IMR-90 (cell line): ENCODE measurements at regions not wholly inside any gene's neighbourhood (a gene's known extent, or its start where the extent isn't known, plus 50 kb on each side); places are given as distances from the start of the nearest gene placed in this dataset.

Experiments
- ATAC-seq: fragments of 200-7000 bp; cut with Tn5 transposase; 2 replicates; pipeline ENCODE4 v1.9.1; 2020; ENCODE audit warnings: low read depth, mild to moderate bottlenecking, moderate library complexity
- BruUV-seq: library from RNA; stranded (reverse); fragments of 400-500 nt; replicated peaks from 2 replicates; lab custom pipeline; 2021; lab: Mats Ljungman, UMichigan
- CTCF ChIA-PET: fragments of 300-600 bp; formaldehyde crosslinking; extraction: SDS; loops from one replicate; lab custom pipeline; 2021; ENCODE audit warnings: antibody characterized with exemption; lab: Yijun Ruan, JAX
- POLR2A ChIA-PET: fragments of 300-600 bp; sonication (Branson Sonifier 250); formaldehyde crosslinking; loops from one replicate; lab custom pipeline; 2022; ENCODE audit warnings: antibody characterized with exemption; ENCODE audit not compliant: unreplicated experiment; lab: Charles Lee
- DNase-seq: peaks from one replicate; pipeline ENCODE4 v3.0.0; 2013
- H2AFZ ChIP-seq: replicated peaks from 2 replicates; pipeline ENCODE3; 2013; ENCODE audit warnings: low read length, mild to moderate bottlenecking; ENCODE audit not compliant: poor library complexity
- H2AK5ac ChIP-seq: 2 replicates; pipeline ENCODE4 v1.6.1; 2013; ENCODE audit warnings: low read depth, low read length, inconsistent platforms
- H2AK9ac ChIP-seq: replicated peaks from 2 replicates; pipeline ENCODE3; 2013; ENCODE audit warnings: mild to moderate bottlenecking, low read depth, low read length, moderate library complexity; ENCODE audit not compliant: poor library complexity
- H2BK120ac ChIP-seq: 2 replicates; pipeline ENCODE4 v1.6.1; 2013; ENCODE audit warnings: low read depth, low read length, inconsistent platforms
- H2BK15ac ChIP-seq: 3 replicates; pipeline ENCODE4 v1.6.1; 2013; ENCODE audit warnings: low read depth, low read length, inconsistent platforms
- H2BK20ac ChIP-seq: 2 replicates; pipeline ENCODE4 v1.6.1; 2013; ENCODE audit warnings: low read depth, mild to moderate bottlenecking, inconsistent platforms, low read length, moderate library complexity
- H2BK5ac ChIP-seq: 2 replicates; pipeline ENCODE4 v1.6.1; 2013; ENCODE audit warnings: mild to moderate bottlenecking, low read depth, low read length, inconsistent platforms; ENCODE audit not compliant: poor library complexity, severe bottlenecking
- H3K14ac ChIP-seq: replicated peaks from 2 replicates; pipeline ENCODE4 v1.6.1; 2013; ENCODE audit warnings: low read depth, low read length, inconsistent platforms
- H3K18ac ChIP-seq: 2 replicates; pipeline ENCODE4 v1.6.1; 2013; ENCODE audit warnings: low read depth, low read length, control low read depth
- H3K23ac ChIP-seq: 2 replicates; pipeline ENCODE4 v1.6.1; 2013; ENCODE audit warnings: low read depth, low read length, inconsistent platforms
- H3K27ac ChIP-seq: 2 replicates; pipeline ENCODE4 v1.5.1; 2013; ENCODE audit warnings: mild to moderate bottlenecking, control low read depth, low read length; ENCODE audit not compliant: insufficient read depth
- H3K27me3 ChIP-seq: 2 replicates; pipeline ENCODE4 v1.6.1; 2013; ENCODE audit warnings: low read length; ENCODE audit not compliant: control insufficient read depth, insufficient read depth
- H3K36me3 ChIP-seq: 2 replicates; pipeline ENCODE4 v1.6.1; 2013; ENCODE audit warnings: low read length, mixed read lengths; ENCODE audit not compliant: control insufficient read depth, insufficient read depth
- H3K4ac ChIP-seq: 2 replicates; pipeline ENCODE4 v1.6.1; 2013; ENCODE audit warnings: low read depth, low read length, inconsistent platforms
- H3K4me1 ChIP-seq: 2 replicates; pipeline ENCODE4 v1.6.1; 2013; ENCODE audit warnings: low read length, mixed read lengths; ENCODE audit not compliant: control insufficient read depth, insufficient read depth
- H3K4me2 ChIP-seq: 2 replicates; pipeline ENCODE4 v1.6.1; 2013; ENCODE audit warnings: low read depth, mild to moderate bottlenecking, control low read depth, low read length, moderate library complexity
- H3K4me3 ChIP-seq: 2 replicates; pipeline ENCODE4 v1.5.1; 2013; ENCODE audit warnings: low read depth, mild to moderate bottlenecking, control low read depth, low read length, moderate library complexity; ENCODE audit not compliant: insufficient read depth
- H3K56ac ChIP-seq: 2 replicates; pipeline ENCODE4 v1.6.1; 2013; ENCODE audit warnings: low read length, inconsistent platforms; ENCODE audit not compliant: insufficient read depth; ENCODE audit errors: extremely low read depth
- H3K79me1 ChIP-seq, 2 experiments: 2 replicates each; pipeline ENCODE4 v1.6.1; 2013; ENCODE audit warnings: low read length in 2 of 2, inconsistent platforms in 1 of 2, low read depth in 1 of 2
- H3K9ac ChIP-seq: 2 replicates; pipeline ENCODE4 v1.6.1; 2013; ENCODE audit warnings: low read depth, low read length, control low read depth
- H3K9me1 ChIP-seq: 2 replicates; pipeline ENCODE4 v1.6.1; 2013; ENCODE audit warnings: low read length, inconsistent platforms; ENCODE audit not compliant: insufficient read depth
- H3K9me3 ChIP-seq: 2 replicates; pipeline ENCODE4 v1.6.1; 2013; ENCODE audit warnings: low read length; ENCODE audit not compliant: control insufficient read depth, insufficient read depth
- H4K20me1 ChIP-seq: 2 replicates; pipeline ENCODE4 v1.6.1; 2013; ENCODE audit warnings: low read length, inconsistent platforms; ENCODE audit not compliant: insufficient read depth
- H4K5ac ChIP-seq: 2 replicates; pipeline ENCODE4 v1.6.1; 2013; ENCODE audit warnings: mild to moderate bottlenecking, low read depth, low read length, control low read depth
- H4K8ac ChIP-seq, 2 experiments: 2 replicates each; pipeline ENCODE4 v1.6.1; 2013; ENCODE audit warnings: low read depth in 2 of 2, low read length in 2 of 2, control low read depth in 1 of 2, inconsistent platforms in 1 of 2
- H4K91ac ChIP-seq: 2 replicates; pipeline ENCODE4 v1.6.1; 2013; ENCODE audit warnings: low read depth, low read length, inconsistent platforms; ENCODE audit not compliant: insufficient read depth
- BHLHE40 ChIP-seq: fragments of 150-350 bp; IDR thresholded peaks from 2 replicates; pipeline ENCODE4 v1.6.1; 2016; ENCODE audit warnings: mild to moderate bottlenecking, low read depth, low read length
- CTCF ChIP-seq: conservative IDR thresholded peaks from 2 replicates; pipeline ENCODE4 v1.5.1; 2012; ENCODE audit warnings: mild to moderate bottlenecking, low read depth, low read length, improper control_type of control experiment
- POLR2A ChIP-seq: IDR thresholded peaks from 2 replicates; pipeline ENCODE4 v1.6.1; 2012; ENCODE audit warnings: mild to moderate bottlenecking, low read depth, low read length
- WGBS, 2 experiments: methylation state at CpG; one replicate each; pipeline versions ENCODE4 v1.1.5 to v1.1.7; 2013; ENCODE audit warnings: missing lambda C conversion rate in 2 of 2; ENCODE audit not compliant: insufficient read length in 1 of 2; ENCODE audit errors: extremely low coverage in 2 of 2; 5-methylcytosine and 5-hydroxymethylcytosine counted together
- dilution Hi-C: fragments of 300-500 bp; cut with HindIII; formaldehyde crosslinking; loops from one replicate; pipeline ENCODE4 v1.14.3; 2018; ENCODE audit warnings: low sequenced_read_pairs; ENCODE audit not compliant: unreplicated experiment
- in situ Hi-C: fragments of 300-500 bp; cut with MboI; formaldehyde crosslinking; loops from 3 replicates; pipeline ENCODE4 v1.14.3; 2019; ENCODE audit warnings: low sequenced_read_pairs, inconsistent platforms, mixed read lengths
- intact Hi-C: fragments of 100-400 bp; cut with micrococcal nuclease; formaldehyde crosslinking; loops from 2 replicates; pipeline ENCODE4 v1.10.0; 2022

GRCh38 chr11:25733777-25734176 is 598.2 kb upstream of the ANO3 start:
- H3K79me1 ChIP-seq, result no peaks in the 10 kb centered on the region
- H3K9me3 ChIP-seq, result peaks cover 1% of the 10 kb centered on the region; the same call in 1 of the 2 replicates
- DNase-seq (no peak), ATAC-seq (no peak)
- no peak overlapping the region for H2BK5ac ChIP-seq
- H3K14ac ChIP-seq, result no peak overlapping the region
- H3K36me3 ChIP-seq, result no peaks in the 10 kb centered on the region
- WGBS, 2 experiments, result no CpG with 5 or more reads among the region's 2 CpGs
- dilution Hi-C loops (no loop called here), in situ Hi-C loops (no loop called here), intact Hi-C loops (loop anchor here (5.0 kb wide), 1 partner anchor 1236 kb away; the partner anchor contains the start of gene LUZP2)
- no peak overlapping the region for H3K23ac ChIP-seq
- H3K9ac ChIP-seq, result no peak overlapping the region
- TF ChIP-seq BHLHE40 (no peak), CTCF (0 out of 2 replicates have a peak, but pooled peaks have one; percentile 17), POLR2A (no peak)
- H2BK120ac ChIP-seq, result no peak overlapping the region
- no peak overlapping the region for H2BK15ac ChIP-seq
- H3K9me1 ChIP-seq, result no peaks in the 10 kb centered on the region
- no peak overlapping the region for H3K4me2 ChIP-seq
- ChIA-PET POLR2A (no interaction called here), CTCF (no interaction called here)
- H3K27me3 ChIP-seq, result no peaks in the 10 kb centered on the region
- H3K27ac ChIP-seq, result no peak overlapping the region
- no peak overlapping the region for H3K56ac ChIP-seq
- no peak overlapping the region for H4K5ac ChIP-seq
- H2AK5ac ChIP-seq, result no peak overlapping the region
- H3K4me3 ChIP-seq, result no peak overlapping the region
- H4K91ac ChIP-seq, result no peak overlapping the region
- H4K8ac ChIP-seq, result no peak overlapping the region
- H3K4me1 ChIP-seq, result no peaks in the 10 kb centered on the region
- H2AFZ ChIP-seq, result no peak overlapping the region
- H3K4ac ChIP-seq, result no peak overlapping the region
- H3K18ac ChIP-seq, result no peak overlapping the region
- no TSS peak for BruUV-seq
- H2AK9ac ChIP-seq, result no peak overlapping the region
- H2BK20ac ChIP-seq, result no peak overlapping the region
- H4K20me1 ChIP-seq, result no peaks in the 10 kb centered on the region
